AG04450 (cell line): ENCODE measurements at regions not wholly inside any gene's neighbourhood (a gene's known extent, or its start where the extent isn't known, plus 50 kb on each side); places are given as distances from the start of the nearest gene placed in this dataset.

ENCODE experiments used
- CTCF ChIA-PET: fragments of 300-600, 350-600 bp; formaldehyde crosslinking; extraction: SDS; loops from one replicate; lab custom pipeline; 2022; ENCODE audit warnings: antibody characterized with exemption, inconsistent platforms; lab: Charles Lee
- POLR2A ChIA-PET: fragments of 350-600 bp; formaldehyde crosslinking; extraction: SDS; loops from one replicate; lab custom pipeline; 2021; ENCODE audit warnings: antibody characterized with exemption, inconsistent platforms; lab: Yijun Ruan, JAX
- DNase-seq: peaks from one replicate; pipeline ENCODE4 v3.0.0-alpha.2; 2011; ENCODE audit warnings: low read depth, low spot score
- H3K27ac ChIP-seq: one replicate; pipeline ENCODE4 v1.5.1; 2012; ENCODE audit warnings: low read depth, low read length, control low read depth
- H3K27me3 ChIP-seq: one replicate; pipeline ENCODE4 v1.6.0; 2012; ENCODE audit warnings: low read length; ENCODE audit not compliant: control insufficient read depth, insufficient read depth
- H3K4me3 ChIP-seq: 2 replicates; pipeline ENCODE4 v1.5.1; 2011; ENCODE audit warnings: mild to moderate bottlenecking, low read depth, low read length, control low read depth
- H3K9me3 ChIP-seq: 2 replicates; pipeline ENCODE4 v1.5.1; 2012; ENCODE audit warnings: low read length; ENCODE audit not compliant: control insufficient read depth, insufficient read depth
- CTCF ChIP-seq: IDR thresholded peaks from 2 replicates; pipeline ENCODE4 v1.5.1; 2011; ENCODE audit warnings: low read depth, low read length, control low read depth, inconsistent platforms

DNA sequence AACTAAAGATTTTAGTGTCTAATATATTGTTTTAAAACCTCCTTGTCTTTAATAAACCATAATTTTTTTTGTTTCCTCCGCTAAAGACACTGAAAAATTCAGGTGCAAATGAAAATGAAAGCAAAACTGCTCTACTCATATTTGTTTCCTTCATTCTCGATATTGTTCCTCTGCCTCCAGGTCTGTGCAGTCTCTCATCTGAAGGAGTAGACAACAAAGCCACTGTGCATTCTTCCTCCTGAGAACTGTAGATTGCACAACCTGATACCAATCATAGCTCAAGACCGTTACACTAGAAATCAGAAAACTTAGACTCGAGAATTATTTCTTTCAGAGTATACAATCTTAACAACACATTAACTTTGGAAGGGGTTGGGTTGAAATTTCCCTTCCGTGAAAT lies 373.1 kb upstream of the CXADR start:
- TF ChIP-seq CTCF: no peak
- DNase-seq: no peak
- H3K27me3 ChIP-seq: no peaks in the 10 kb centered on the region
- no peak overlapping the region for H3K27ac ChIP-seq
- ChIA-PET POLR2A (no interaction called here), CTCF (no interaction called here)
- peak overlapping the region; percentile 34; the same call in 1 of the 2 replicates for H3K4me3 ChIP-seq
- H3K9me3 ChIP-seq: no peaks in the 10 kb centered on the region

GRCh38 chr21:17146426-17146825 lies 366.4 kb upstream of the CXADR start:
- CTCF ChIA-PET: no interaction called here

DNA sequence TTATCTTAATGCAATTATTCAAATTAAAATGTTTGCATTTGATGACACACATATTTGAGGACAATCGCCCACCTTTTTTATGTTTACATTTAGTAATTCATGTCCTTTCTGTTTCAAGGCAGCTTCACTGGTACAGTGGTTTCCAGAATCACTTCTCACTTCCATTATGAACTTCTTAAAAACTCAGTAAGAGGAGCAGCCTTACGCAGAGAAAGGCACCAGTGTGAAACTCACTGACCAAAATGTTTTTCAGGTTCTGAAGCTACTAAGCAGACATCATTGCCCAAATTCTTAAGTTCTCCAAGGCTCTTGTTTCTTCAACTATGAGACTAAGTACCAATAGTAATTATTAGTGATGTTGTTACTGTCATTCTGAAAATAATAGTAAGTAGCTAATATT lies 353.1 kb upstream of the CXADR start:
- CTCF ChIA-PET: no interaction called here
- H3K9me3 ChIP-seq: no peaks in the 10 kb centered on the region
- H3K4me3 ChIP-seq: no peak overlapping the region
- DNase-seq: no peak
- POLR2A ChIA-PET: no interaction called here
- H3K27me3 ChIP-seq: no peaks in the 10 kb centered on the region
- no peak for TF ChIP-seq CTCF
- no peak overlapping the region for H3K27ac ChIP-seq

More at GRCh38 chr21:17146426-17146825, 366.4 kb upstream of the CXADR start:
- no peak for DNase-seq
- no peaks in the 10 kb centered on the region for H3K27me3 ChIP-seq
- no peak overlapping the region for H3K4me3 ChIP-seq
- no peak for TF ChIP-seq CTCF
- no peaks in the 10 kb centered on the region for H3K9me3 ChIP-seq
- no peak overlapping the region for H3K27ac ChIP-seq
- POLR2A ChIA-PET: no interaction called here

DNA sequence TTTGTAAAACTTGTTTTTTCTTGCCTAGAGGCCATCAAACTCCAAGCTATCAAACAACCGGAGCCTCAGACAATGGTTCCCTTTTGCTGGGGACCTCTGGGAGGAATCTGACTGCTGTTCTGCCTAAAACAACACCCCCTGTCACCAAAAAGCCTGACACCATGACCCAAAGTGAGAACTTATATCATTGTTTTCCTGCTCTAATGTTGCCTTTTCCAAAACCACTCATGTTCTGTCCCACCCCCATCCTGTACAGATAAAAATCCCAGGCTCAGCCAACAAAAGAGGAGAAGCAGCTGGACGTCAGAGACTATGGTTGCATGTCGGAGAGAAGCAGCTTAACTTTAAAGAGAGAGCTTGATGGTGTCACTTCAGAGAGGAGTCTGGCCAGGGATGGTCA lies 327.2 kb upstream of the CXADR start:
- ChIA-PET POLR2A (no interaction called here), CTCF (no interaction called here)
- no peaks in the 10 kb centered on the region for H3K27me3 ChIP-seq
- TF ChIP-seq CTCF: no peak
- no peak overlapping the region for H3K4me3 ChIP-seq
- no peaks in the 10 kb centered on the region for H3K9me3 ChIP-seq
- DNase-seq: no peak
- H3K27ac ChIP-seq: no peak overlapping the region

DNA sequence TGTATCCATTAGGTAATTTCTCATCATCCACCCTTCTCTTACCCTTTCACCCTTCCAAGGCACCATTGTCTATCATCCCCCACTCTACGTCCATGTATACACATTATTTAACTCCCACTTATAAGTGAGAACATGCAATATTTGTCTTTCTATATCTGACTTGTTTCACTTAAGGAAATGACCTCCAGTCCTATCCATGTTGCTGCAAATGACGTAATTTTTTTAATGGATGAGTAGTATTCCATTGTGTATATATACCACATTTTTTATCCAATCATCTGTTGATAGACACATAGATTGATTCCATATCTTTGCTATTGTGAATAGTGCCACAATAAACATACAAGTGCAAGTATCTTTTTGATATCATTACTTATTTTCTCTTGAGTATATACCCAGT lies 322.9 kb upstream of the CXADR start:
- CTCF ChIA-PET: no interaction called here
- DNase-seq: no peak
- POLR2A ChIA-PET: no interaction called here
- Histone ChIP-seq H3K27ac (no peak overlapping the region), H3K9me3 (no peaks in the 10 kb centered on the region), H3K4me3 (no peak overlapping the region), H3K27me3 (no peaks in the 10 kb centered on the region)
- TF ChIP-seq CTCF: no peak
